Mucosa of descending colon (tissue), 3 donors: ENCODE measurements at regions not wholly inside any gene's neighbourhood (a gene's known extent, or its start where the extent isn't known, plus 50 kb on each side); places are given as distances from the start of the nearest gene placed in this dataset.

Experiments used
- ATAC-seq: fragments of 200-7000 bp; cut with Tn5 transposase; one replicate; pipeline ENCODE4 v1.9.1; 2020; ENCODE audit warnings: mild to moderate bottlenecking, moderate library complexity
- DNase-seq, 3 donors: peaks; one replicate each; pipeline ENCODE4 v3.0.0-alpha.2; 2020
- H3K36me3 ChIP-seq: fragments of 200-600 bp; one replicate; pipeline ENCODE4 v1.8.0; 2021; ENCODE audit warnings: low read depth, mild to moderate bottlenecking
- H3K4me1 ChIP-seq: fragments of 200-600 bp; one replicate; pipeline ENCODE4 v1.8.0; 2021; ENCODE audit warnings: low read depth, mild to moderate bottlenecking
- H3K4me3 ChIP-seq: fragments of 200-600 bp; one replicate; pipeline ENCODE4 v1.8.0; 2021; ENCODE audit warnings: mild to moderate bottlenecking
- H3K9me3 ChIP-seq: fragments of 200-600 bp; one replicate; pipeline ENCODE4 v1.8.0; 2021; ENCODE audit warnings: mild to moderate bottlenecking
- intact Hi-C, 2 donors: fragments of 100-400 bp; cut with DNase I in 1 of 2; cut with micrococcal nuclease in 1 of 2; formaldehyde crosslinking; loops; one replicate each; pipeline versions ENCODE4 v1.11.0 to v1.11.1; 2022; cut with DNase I, micrococcal nuclease
- TF ChIP-seq, protein P1 (sequence below): fragments of 200-600 bp; IDR thresholded peaks from one replicate; pipeline ENCODE4 v1.8.0; 2022; ENCODE audit warnings: antibody characterized with exemption, mild to moderate bottlenecking
- donor health status: DM: no; HTN: no; CAD: no; lungs with moderate emphysema.
- donor health status: DM: no; HTN: no; CAD: no.
- donor health status: DM: no; HTN: yes; CAD: no.

- TF ChIP-seq, protein P1, sequence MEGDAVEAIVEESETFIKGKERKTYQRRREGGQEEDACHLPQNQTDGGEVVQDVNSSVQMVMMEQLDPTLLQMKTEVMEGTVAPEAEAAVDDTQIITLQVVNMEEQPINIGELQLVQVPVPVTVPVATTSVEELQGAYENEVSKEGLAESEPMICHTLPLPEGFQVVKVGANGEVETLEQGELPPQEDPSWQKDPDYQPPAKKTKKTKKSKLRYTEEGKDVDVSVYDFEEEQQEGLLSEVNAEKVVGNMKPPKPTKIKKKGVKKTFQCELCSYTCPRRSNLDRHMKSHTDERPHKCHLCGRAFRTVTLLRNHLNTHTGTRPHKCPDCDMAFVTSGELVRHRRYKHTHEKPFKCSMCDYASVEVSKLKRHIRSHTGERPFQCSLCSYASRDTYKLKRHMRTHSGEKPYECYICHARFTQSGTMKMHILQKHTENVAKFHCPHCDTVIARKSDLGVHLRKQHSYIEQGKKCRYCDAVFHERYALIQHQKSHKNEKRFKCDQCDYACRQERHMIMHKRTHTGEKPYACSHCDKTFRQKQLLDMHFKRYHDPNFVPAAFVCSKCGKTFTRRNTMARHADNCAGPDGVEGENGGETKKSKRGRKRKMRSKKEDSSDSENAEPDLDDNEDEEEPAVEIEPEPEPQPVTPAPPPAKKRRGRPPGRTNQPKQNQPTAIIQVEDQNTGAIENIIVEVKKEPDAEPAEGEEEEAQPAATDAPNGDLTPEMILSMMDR, result no peak
- Histone ChIP-seq H3K9me3 (no peaks in the 10 kb centered on the region), H3K36me3 (no peaks in the 10 kb centered on the region), H3K4me3 (no peak overlapping the region), H3K4me1 (no peaks in the 10 kb centered on the region)
- ATAC-seq (no peak), DNase-seq (no peak)
- intact Hi-C loops, result no loop called here
Observed at GRCh38 chr13:107373551-107373950, 805.6 kb upstream of the ARGLU1 start.

DNA sequence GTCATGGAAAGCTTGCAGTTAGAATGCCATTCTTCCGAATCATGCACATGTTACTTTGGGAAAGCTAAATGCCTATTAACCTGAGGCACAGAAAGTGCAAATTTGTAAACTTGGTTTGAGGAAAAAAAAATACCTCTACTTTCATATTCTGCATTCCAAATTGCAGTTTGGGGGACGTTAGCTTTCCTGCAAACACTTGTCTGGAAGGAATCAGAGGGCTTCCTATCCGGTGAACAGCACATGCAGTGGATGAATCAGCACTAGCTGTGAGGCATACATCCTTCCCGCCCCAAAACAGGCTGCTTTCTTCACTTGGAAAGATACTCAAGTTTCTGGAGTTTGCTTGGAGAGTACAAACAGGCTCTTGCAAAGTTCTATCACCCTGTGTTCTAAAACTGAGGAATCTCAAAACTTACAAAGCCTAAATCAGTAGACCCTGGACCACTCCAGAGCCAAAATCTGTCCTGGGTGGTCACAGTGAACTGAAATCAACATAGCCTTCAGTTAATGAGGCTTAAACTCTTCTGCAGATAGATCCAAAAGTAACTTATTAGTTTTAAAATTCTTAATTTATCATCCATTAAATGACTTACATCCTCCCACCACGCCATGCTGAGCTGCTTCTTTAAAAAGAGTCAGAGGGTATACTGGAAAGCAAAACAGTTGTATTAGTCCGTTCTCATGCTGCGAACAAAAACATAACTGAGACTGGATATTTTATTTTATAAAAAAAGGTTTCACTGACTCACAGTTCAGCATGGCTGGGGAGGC lies 802.3 kb upstream of the ARGLU1 start:
- H3K4me3 ChIP-seq, result no peak overlapping the region
- H3K9me3 ChIP-seq, result no peaks in the 10 kb centered on the region
- intact Hi-C loops, result no loop called here
- no peaks in the 10 kb centered on the region for H3K4me1 ChIP-seq
- DNase-seq, result no peak
- no peak for ATAC-seq
- H3K36me3 ChIP-seq, result no peaks in the 10 kb centered on the region
- TF ChIP-seq, protein P1, result no peak

DNA sequence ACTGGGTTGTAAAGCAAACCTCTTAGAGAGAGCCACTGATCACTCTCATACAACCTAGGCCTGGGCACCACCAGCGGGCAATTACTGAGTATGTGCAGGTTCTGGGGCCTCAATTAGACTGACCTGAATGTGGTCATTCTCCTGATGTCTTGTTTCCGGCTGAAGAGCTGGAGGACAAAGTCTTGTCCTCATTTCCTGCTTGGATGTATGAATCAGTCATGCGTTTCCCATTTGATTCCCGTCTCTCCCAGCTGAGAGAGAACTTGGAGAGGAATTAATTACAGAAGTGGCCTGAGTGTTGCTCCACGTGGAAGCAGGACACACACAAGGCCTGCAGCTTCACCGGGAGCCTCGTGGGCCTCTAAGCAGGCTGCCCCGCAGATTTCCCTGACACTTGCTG lies 799.3 kb upstream of the ARGLU1 start:
- Histone ChIP-seq H3K9me3 (no peaks in the 10 kb centered on the region), H3K4me1 (no peaks in the 10 kb centered on the region), H3K36me3 (no peaks in the 10 kb centered on the region), H3K4me3 (no peak overlapping the region)
- intact Hi-C loops, result no loop called here
- DNase-seq, result no peak
- TF ChIP-seq, protein P1, result no peak
- ATAC-seq, result no peak

GRCh38 chr13:107365466-107366215 lies 797.7 kb upstream of the ARGLU1 start:
- intact Hi-C loops, result no loop called here
- H3K4me1 ChIP-seq, result no peaks in the 10 kb centered on the region
- H3K4me3 ChIP-seq, result no peak overlapping the region
- no peaks in the 10 kb centered on the region for H3K9me3 ChIP-seq
- no peak for ATAC-seq
- TF ChIP-seq, protein P1, result no peak
- no peak for DNase-seq
- no peaks in the 10 kb centered on the region for H3K36me3 ChIP-seq

DNA sequence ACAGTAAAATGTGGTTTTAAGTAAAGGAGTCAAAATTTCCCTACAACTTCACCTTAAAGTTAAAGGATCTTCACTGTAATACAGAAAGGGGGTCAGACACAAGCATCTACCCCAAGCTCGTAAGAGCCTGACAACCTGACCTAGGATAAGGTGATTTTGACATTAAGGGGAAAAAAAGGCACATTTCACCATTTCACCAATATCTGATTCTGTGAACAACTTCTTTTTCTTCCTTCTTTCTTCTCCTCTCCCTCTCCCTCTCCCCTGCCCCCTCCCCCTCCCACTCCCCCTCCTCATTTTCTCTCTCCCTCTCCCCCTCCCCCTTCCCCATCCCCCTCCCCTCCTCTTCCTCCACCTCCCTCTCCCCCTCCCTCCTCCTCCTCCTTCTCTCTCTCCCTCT lies 796.7 kb upstream of the ARGLU1 start:
- ATAC-seq, result no peak
- no peak overlapping the region for H3K4me3 ChIP-seq

More for the DNA sequence above, 796.7 kb upstream of the ARGLU1 start:
- intact Hi-C loops, result no loop called here
- H3K9me3 ChIP-seq, result no peaks in the 10 kb centered on the region
- no peak for DNase-seq
- TF ChIP-seq, protein P1, result no peak
- no peaks in the 10 kb centered on the region for H3K36me3 ChIP-seq
- no peaks in the 10 kb centered on the region for H3K4me1 ChIP-seq
